Activated CD4-positive, alpha-beta T cell treated with anti-CD3 and anti-CD28 coated beads, Interleukin-2, amount 10 ng/mL, durations not matched to agents 7 days and 5 days (primary cell): ENCODE measurements at regions not wholly inside any gene's neighbourhood (a gene's known extent, or its start where the extent isn't known, plus 50 kb on each side); places are given as distances from the start of the nearest gene placed in this dataset.
"Not testable (repeated sequence)": the region's sequence is repeated elsewhere in the genome, so short reads cannot be mapped to it uniquely, and the experiment has no call there.

Experiments
- CTCF ChIA-PET: fragments of 350-600 bp; sonication (Branson Sonifier 250); formaldehyde crosslinking; loops from one replicate; lab custom pipeline; 2021; ENCODE audit warnings: antibody characterized with exemption; lab: Charles Lee
- POLR2A ChIA-PET: fragments of 350-600 bp; sonication (Branson Sonifier 250); formaldehyde crosslinking; loops from one replicate; lab custom pipeline; 2021; ENCODE audit warnings: antibody characterized with exemption; lab: Charles Lee
- DNase-seq: peaks from one replicate; pipeline ENCODE4 v3.0.0-alpha.2; 2020
- H3K27ac Mint-ChIP-seq: one replicate; pipeline ENCODE4 v1.8.0; 2021; ENCODE audit warnings: mild to moderate bottlenecking, moderate library complexity, mixed read lengths
- H3K27me3 Mint-ChIP-seq: one replicate; pipeline ENCODE4 v1.8.0; 2021; ENCODE audit warnings: mixed read lengths
- H3K36me3 Mint-ChIP-seq: one replicate; pipeline ENCODE4 v1.8.0; 2021; ENCODE audit warnings: low read depth, mixed read lengths
- H3K4me1 Mint-ChIP-seq: one replicate; pipeline ENCODE4 v1.8.0; 2021; ENCODE audit warnings: mixed read lengths
- H3K4me3 Mint-ChIP-seq: one replicate; pipeline ENCODE4 v1.8.0; 2021; ENCODE audit warnings: mild to moderate bottlenecking, moderate library complexity, mixed read lengths
- H3K9me3 Mint-ChIP-seq: one replicate; pipeline ENCODE4 v1.8.0; 2021; ENCODE audit warnings: mixed read lengths

DNA sequence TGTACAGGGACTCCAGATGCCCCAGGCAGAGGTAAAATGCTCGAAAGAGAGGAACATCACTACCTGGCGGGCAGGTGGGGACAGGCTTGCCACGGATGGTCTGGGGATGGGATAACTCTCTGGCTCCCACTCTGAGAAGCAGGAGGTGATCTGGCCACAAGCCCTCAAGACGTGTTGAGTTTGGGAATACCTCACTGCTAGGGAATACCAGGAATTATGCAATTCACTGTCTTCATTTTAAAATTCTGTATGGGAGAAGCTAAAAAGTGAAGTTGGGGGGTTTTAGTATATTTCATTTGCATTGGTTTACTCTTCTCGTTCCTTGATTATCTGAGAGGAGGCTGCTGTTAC, 510.4 kb downstream of the CCDC171 start:
- H3K4me3 Mint-ChIP-seq, result no peak overlapping the region

DNA sequence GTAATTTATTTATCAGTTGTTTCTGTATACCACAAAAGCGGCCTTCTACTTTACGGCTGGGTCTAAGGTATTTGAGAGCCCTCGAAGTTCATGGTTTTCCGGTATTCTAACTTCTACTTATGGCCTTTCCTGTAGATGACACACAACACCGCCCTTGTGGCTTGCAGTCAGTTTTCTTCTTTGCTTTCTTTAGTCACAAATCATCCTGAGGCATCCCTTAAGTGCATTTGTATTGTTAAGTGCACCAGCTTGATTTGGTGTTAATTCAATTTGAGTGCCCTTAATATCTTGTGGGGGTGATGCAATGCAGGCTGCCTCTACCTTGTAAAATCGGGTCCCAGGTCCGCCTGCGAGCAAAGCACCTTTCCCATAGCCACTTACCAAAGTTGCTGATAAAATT, 511.9 kb downstream of the CCDC171 start:
- no peak overlapping the region for H3K4me3 Mint-ChIP-seq
- no peaks in the 10 kb centered on the region for H3K36me3 Mint-ChIP-seq
- DNase-seq, result no peak
- H3K27ac Mint-ChIP-seq, result no peak overlapping the region
- peaks cover 3% of the 10 kb centered on the region for H3K9me3 Mint-ChIP-seq
- ChIA-PET POLR2A (no interaction called here), CTCF (interaction anchor here (0.6 kb wide), 1 partner anchor 1814 kb away, joined by 5 read pairs; no protein-coding TSS in a partner anchor)
- no peaks in the 10 kb centered on the region for H3K27me3 Mint-ChIP-seq
- H3K4me1 Mint-ChIP-seq, result peaks cover 2% of the 10 kb centered on the region

More for the DNA sequence above, 510.4 kb downstream of the CCDC171 start:
- no peak overlapping the region for H3K27ac Mint-ChIP-seq
- ChIA-PET POLR2A (no interaction called here), CTCF (no interaction called here)
- no peaks in the 10 kb centered on the region for H3K9me3 Mint-ChIP-seq
- H3K4me1 Mint-ChIP-seq, result peaks cover 12% of the 10 kb centered on the region
- H3K27me3 Mint-ChIP-seq, result no peaks in the 10 kb centered on the region
- no peaks in the 10 kb centered on the region for H3K36me3 Mint-ChIP-seq
- no peak for DNase-seq

DNA sequence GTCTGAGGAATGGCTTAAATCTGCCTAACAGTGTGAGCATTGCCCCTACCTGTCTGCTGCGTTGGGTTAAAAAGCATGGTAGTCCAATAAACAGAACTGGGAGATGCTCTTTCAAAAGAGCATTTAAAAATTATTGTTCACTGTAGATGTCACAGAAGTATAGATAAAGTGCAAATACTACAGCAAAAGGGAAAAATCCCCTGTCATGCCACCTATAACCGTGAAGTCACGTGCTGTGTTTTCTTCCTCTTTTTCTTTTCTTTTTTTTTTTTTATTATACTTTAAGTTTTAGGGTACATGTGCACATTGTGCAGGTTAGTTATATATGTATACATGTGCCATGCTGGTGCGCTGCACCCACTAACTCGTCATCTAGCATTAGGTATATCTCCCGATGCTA, 513.4 kb downstream of the CCDC171 start:
- not testable (repeated sequence) for DNase-seq

DNA sequence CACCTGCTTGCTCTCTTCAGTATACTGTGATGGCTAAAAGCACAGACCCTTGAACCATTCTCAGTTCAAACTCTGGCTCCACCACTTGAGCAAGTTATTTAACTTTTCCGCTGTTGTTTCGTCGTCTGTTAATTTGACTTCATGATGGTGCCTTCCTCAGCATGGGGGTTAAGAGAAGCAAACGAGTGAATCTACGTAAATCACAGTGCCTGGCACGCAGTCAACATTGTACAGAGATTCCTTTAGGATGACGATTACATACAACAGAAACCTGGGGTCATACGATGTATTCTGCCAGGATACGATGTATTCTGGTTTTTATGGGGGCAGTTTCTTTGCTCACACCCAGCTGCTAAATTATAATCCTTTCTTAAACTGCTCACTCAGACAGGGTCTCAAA, 515.6 kb downstream of the CCDC171 start:
- H3K27me3 Mint-ChIP-seq, result no peaks in the 10 kb centered on the region
- CTCF ChIA-PET, result no interaction called here
- DNase-seq, result no peak
- no peaks in the 10 kb centered on the region for H3K4me1 Mint-ChIP-seq
- H3K4me3 Mint-ChIP-seq, result no peak overlapping the region
- H3K36me3 Mint-ChIP-seq, result no peaks in the 10 kb centered on the region
- POLR2A ChIA-PET, result no interaction called here
- no peak overlapping the region for H3K27ac Mint-ChIP-seq
- H3K9me3 Mint-ChIP-seq, result peaks cover 3% of the 10 kb centered on the region

More for the DNA sequence above, 513.4 kb downstream of the CCDC171 start:
- POLR2A ChIA-PET, H3K36me3 Mint-ChIP-seq, CTCF ChIA-PET, H3K27me3 Mint-ChIP-seq, H3K4me1 Mint-ChIP-seq, H3K9me3 Mint-ChIP-seq, H3K4me3 Mint-ChIP-seq, H3K27ac Mint-ChIP-seq: not testable (repeated sequence)

DNA sequence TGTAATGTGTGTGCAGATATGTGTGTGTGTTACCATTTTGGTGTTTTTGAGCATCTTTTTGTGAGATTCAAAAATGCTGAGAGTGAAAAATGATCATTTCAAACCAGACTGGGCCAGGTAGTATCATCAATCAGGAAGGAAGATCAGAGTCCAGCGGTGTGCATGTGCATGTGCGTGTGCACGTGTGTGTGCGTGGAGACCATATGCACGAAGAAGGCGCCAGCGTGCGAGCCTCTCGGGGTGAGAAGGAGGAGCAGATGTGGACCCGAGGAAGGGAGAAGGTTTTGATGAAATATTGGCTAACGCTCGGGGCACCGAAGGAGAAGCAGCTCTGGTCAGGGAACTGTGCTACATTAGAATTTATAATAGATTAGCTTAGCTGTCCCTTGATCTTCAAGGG, 516.4 kb downstream of the CCDC171 start:
- no peak overlapping the region for H3K27ac Mint-ChIP-seq
- CTCF ChIA-PET, result no interaction called here
- no peaks in the 10 kb centered on the region for H3K27me3 Mint-ChIP-seq
- no peak overlapping the region for H3K4me3 Mint-ChIP-seq
- no peaks in the 10 kb centered on the region for H3K4me1 Mint-ChIP-seq
- peaks cover 3% of the 10 kb centered on the region for H3K9me3 Mint-ChIP-seq
- DNase-seq, result no peak
- H3K36me3 Mint-ChIP-seq, result no peaks in the 10 kb centered on the region
- POLR2A ChIA-PET, result no interaction called here

DNA sequence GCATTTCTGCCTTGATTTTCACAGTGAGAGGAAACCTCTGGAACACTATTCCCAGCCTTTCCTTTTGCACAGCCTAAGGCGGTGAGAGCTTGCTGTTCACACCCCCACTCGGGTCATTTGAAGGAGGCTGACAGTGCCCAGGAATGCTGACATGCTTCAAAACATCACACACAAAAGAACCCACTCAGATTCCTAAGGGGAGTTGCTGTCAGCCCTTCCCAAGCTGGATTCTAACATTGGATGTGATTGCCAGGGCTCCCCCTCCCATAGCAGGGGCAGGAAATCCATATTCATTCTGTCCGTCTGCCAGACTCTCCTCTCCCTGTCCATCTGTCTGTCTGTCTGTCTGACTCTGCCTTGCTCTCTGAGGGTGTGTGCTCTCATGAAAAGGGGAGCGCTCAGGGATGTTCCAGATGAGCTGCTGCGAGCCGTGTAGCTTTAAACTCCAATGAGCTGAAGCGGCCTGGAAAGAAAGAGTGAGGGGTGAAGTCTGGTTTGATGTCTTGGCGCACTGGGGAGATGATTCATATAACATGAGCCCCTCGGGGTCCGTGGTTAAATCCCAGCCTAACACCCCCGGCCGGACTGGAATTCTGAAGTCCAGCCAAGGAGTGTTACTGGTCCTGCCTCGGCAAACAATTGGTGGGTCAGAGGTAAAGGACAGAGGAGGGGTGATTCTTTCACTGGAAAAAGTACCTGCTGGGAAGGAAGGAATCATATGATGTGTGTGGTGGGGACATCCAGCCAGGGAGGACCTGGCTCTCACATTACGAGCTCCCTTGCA, 517.0 kb downstream of the CCDC171 start:
- H3K4me3 Mint-ChIP-seq, result no peak overlapping the region
- no peak overlapping the region for H3K27ac Mint-ChIP-seq
- peaks cover 3% of the 10 kb centered on the region for H3K9me3 Mint-ChIP-seq
- H3K27me3 Mint-ChIP-seq, result no peaks in the 10 kb centered on the region
- no peak for DNase-seq
- ChIA-PET POLR2A (no interaction called here), CTCF (no interaction called here)
- no peaks in the 10 kb centered on the region for H3K4me1 Mint-ChIP-seq
- H3K36me3 Mint-ChIP-seq, result no peaks in the 10 kb centered on the region

DNA sequence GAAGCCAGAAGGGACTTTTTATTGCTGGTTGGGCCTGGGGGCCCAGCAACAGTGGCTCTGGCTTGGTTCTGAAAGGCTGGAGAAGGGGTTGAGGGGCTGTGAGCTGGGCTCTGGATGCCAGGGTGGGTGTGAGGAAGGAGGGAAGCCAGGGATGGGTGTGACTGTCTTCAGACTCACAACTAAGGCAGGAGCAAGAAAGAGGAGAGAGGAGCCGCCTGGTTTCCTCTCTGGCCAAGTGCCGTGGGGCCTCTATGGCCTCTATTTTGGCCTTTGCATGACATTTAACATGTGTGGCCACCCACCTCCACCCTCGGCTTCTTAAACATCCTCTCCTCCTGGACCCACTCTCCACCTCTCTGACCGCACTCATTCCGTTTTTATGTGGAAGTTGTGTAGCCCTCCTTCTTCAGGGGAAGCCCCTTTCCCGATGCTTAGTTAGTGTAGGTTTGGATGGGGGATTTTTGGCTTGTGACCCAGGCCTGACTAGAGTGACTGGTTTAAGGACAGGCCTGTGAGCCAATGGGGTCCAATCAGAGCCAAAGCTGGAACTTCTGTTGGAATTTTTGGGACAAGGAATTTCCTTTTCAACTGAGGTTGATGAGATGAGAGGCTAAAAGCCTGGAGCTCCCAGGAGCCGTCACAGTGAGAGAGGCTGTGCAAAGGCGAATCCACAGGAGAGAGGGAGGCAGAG, 517.8 kb downstream of the CCDC171 start:
- H3K27ac Mint-ChIP-seq, result no peak overlapping the region
- H3K4me3 Mint-ChIP-seq, result no peak overlapping the region
- H3K36me3 Mint-ChIP-seq, result no peaks in the 10 kb centered on the region
- no peaks in the 10 kb centered on the region for H3K27me3 Mint-ChIP-seq
- H3K4me1 Mint-ChIP-seq, result no peaks in the 10 kb centered on the region
- no peak for DNase-seq
- ChIA-PET CTCF (no interaction called here), POLR2A (no interaction called here)
- H3K9me3 Mint-ChIP-seq, result peaks cover 3% of the 10 kb centered on the region

DNA sequence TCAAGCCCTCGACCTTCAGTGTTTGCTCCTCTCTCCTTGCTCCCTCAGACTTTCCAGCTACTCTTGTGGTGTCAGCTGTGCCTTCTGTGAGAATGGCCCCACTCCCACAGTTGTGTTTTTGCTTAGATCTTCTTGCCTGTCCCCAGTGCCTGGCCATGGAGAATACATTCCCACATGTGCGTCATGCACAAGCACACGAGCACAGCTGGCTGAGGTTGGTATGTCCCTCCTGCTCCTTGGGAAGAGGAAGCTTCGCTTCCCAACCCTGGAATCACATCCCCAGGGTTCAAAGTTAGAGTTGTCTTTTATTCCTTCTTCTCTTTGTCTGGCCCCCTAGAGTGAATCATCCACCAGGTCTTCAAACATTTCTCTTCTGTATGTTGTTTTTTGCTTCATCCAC, 518.6 kb downstream of the CCDC171 start:
- H3K27me3 Mint-ChIP-seq, result no peaks in the 10 kb centered on the region
- ChIA-PET CTCF (no interaction called here), POLR2A (interaction anchor here (0.6 kb wide), 1 partner anchor 11 kb away, joined by 3 read pairs; no protein-coding TSS in a partner anchor)
- H3K4me1 Mint-ChIP-seq, result no peaks in the 10 kb centered on the region
- H3K36me3 Mint-ChIP-seq, result no peaks in the 10 kb centered on the region
- H3K27ac Mint-ChIP-seq, result no peak overlapping the region
- H3K9me3 Mint-ChIP-seq, result peaks cover 3% of the 10 kb centered on the region
- H3K4me3 Mint-ChIP-seq, result no peak overlapping the region
- DNase-seq, result no peak

DNA sequence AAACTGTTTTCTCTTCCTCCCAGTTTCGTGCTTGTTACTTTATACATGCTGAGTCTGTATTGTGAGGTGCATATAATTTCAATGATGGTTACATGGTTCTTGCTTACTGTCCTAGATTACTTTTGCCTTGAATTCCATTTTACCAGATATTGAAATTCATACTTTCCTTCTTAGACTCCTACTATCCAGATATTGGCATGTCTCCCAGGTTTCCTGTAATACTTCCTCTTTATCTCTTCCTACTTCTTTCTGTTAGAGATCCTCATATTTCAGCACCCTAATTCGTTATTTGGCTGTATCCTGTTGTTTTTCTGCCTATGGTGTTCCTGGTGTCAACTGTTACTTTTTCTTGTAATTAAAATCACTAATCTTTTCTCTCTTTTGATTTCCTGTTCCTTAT, 522.1 kb downstream of the CCDC171 start:
- Mint-ChIP-seq H3K27me3 (no peaks in the 10 kb centered on the region), H3K27ac (no peak overlapping the region), H3K36me3 (no peaks in the 10 kb centered on the region), H3K4me3 (no peak overlapping the region), H3K4me1 (no peaks in the 10 kb centered on the region), H3K9me3 (no peaks in the 10 kb centered on the region)
- ChIA-PET CTCF (no interaction called here), POLR2A (no interaction called here)
- DNase-seq, result no peak

DNA sequence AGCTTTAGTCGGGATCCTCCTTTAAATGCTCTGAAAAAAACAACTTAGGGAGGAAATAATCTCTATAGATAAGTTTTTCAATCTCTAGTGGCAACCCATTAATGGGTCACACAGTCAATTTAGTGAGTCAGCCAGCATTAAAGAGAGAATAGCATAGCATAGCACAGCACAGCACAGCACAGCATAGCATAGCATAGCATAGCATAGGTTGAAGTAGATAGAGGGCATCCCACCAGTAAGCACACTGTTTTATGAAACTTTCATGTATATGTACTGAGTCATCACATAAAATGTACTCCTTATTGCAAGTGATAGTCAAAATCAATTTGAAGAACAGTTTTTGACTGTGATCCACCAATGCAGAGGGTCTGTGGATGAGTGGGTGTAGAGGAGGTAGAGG, 522.9 kb downstream of the CCDC171 start:
- H3K9me3 Mint-ChIP-seq, result no peaks in the 10 kb centered on the region

DNA sequence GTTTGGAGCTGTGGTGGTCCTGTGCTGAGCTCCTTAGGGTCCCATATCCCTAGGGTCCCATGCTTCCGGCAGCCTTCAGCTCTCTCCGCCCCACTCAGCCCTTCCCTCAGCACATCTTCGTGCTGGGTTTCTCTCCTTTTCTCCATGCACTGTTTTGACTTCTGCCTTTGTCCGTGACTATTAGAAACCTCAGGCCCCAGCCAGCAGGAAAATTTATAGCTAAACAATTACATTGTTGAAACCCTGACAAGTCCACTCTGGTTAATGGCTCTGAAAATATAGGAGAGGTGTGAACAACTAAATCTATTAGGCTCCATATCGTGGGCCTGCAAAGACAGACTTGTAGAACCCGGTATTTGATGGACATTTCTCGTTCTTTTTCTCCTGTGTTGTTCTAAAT, 523.7 kb downstream of the CCDC171 start:
- no peaks in the 10 kb centered on the region for H3K9me3 Mint-ChIP-seq
- H3K4me1 Mint-ChIP-seq, result no peaks in the 10 kb centered on the region

More for the DNA sequence above, 522.9 kb downstream of the CCDC171 start:
- DNase-seq, result no peak
- ChIA-PET CTCF (no interaction called here), POLR2A (no interaction called here)
- Mint-ChIP-seq H3K36me3 (no peaks in the 10 kb centered on the region), H3K27ac (no peak overlapping the region), H3K27me3 (no peaks in the 10 kb centered on the region), H3K4me3 (no peak overlapping the region), H3K4me1 (no peaks in the 10 kb centered on the region)

DNA sequence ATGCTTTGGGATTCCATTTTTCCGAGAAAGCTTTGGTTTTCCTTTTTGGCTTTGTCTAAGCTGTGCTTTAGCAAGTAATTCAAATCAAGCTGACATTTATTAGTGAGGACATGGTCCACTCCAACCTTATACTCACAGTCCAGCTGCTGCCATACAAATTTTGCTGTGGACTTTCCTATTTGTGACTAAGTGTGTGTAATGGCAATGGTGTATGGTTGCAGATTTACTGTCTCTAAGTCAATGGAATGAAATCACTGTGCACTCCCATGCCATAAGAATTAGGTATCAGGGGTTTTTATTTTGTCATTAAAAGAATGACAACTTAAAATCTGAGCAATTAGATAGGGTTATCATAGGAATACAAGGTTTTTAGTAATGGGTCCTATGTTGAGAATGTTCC, 530.0 kb downstream of the CCDC171 start:
- POLR2A ChIA-PET, result interaction anchor here (0.7 kb wide), 1 partner anchor 11 kb away, joined by 3 read pairs; no protein-coding TSS in a partner anchor
- no peaks in the 10 kb centered on the region for H3K36me3 Mint-ChIP-seq

More for the DNA sequence above, 523.7 kb downstream of the CCDC171 start:
- CTCF ChIA-PET, result no interaction called here
- Mint-ChIP-seq H3K36me3 (no peaks in the 10 kb centered on the region), H3K27ac (no peak overlapping the region), H3K4me3 (no peak overlapping the region), H3K27me3 (no peaks in the 10 kb centered on the region)
- DNase-seq, result no peak
- POLR2A ChIA-PET, result no interaction called here

DNA sequence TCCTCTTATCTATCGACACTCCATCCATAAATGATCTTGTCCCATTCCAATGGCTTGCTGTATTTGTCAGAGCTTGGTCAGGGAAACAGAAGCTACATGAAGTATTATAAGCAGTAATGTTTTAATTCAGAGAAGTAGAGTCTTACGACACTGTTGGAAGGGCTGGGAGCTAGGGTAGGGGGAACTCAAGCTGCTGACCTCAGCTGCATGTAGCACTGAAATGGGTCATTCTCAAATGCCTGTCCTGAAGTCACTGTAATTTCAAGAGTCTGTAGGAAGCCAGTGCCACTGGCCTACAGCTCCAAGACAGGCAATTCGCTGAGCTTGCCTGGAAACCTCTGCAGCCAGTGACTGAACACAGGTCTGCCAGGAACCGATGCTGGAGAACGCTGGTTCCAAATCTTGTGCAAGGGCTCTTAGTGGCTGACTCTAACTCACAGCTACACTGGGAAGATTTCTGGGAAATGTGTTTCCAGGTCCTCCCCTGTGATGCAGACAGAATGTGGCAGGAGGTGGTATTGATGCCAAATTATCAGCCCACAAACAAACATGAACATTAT, 532.4 kb downstream of the CCDC171 start:
- Mint-ChIP-seq H3K27me3 (no peaks in the 10 kb centered on the region), H3K9me3 (peaks cover 7% of the 10 kb centered on the region), H3K4me3 (no peak overlapping the region), H3K4me1 (no peaks in the 10 kb centered on the region), H3K36me3 (no peaks in the 10 kb centered on the region), H3K27ac (no peak overlapping the region)
- ChIA-PET CTCF (no interaction called here), POLR2A (no interaction called here)
- no peak for DNase-seq

More for the DNA sequence above, 530.0 kb downstream of the CCDC171 start:
- CTCF ChIA-PET, result no interaction called here
- Mint-ChIP-seq H3K4me3 (no peak overlapping the region), H3K9me3 (peaks cover 3% of the 10 kb centered on the region), H3K27ac (no peak overlapping the region), H3K27me3 (no peaks in the 10 kb centered on the region), H3K4me1 (no peaks in the 10 kb centered on the region)
- DNase-seq, result no peak
